Ovary (tissue), 3 donors: ENCODE measurements at regions not wholly inside any gene's neighbourhood (a gene's known extent, or its start where the extent isn't known, plus 50 kb on each side); places are given as distances from the start of the nearest gene placed in this dataset.

Source experiments
- CTCF ChIP-seq, 3 donors: fragments of 450-650 bp in 2 of 3; fragments of 200-600 bp in 1 of 3; IDR thresholded peaks; one replicate each; pipeline versions ENCODE4 v1.5.1 to v1.8.0; 2016 to 2022; ENCODE audit warnings: antibody characterized with exemption in 3 of 3, mild to moderate bottlenecking in 1 of 3
- POLR2A ChIP-seq: fragments of 450-650 bp; IDR thresholded peaks from one replicate; pipeline ENCODE4 v1.6.1; 2017; ENCODE audit warnings: antibody characterized with exemption, mild to moderate bottlenecking, moderate library complexity
- donor health status: DM: no; HTN: no; CAD: no.

GRCh38 chr21:16552880-16553279 lies 823.1 kb downstream of the USP25 start:
- TF ChIP-seq CTCF (IDR thresholded peaks at IDR 0.05) (no peak), POLR2A (no peak)
